AG08395 (cell line): ENCODE measurements at regions not wholly inside any gene's neighbourhood (a gene's known extent, or its start where the extent isn't known, plus 50 kb on each side); places are given as distances from the start of the nearest gene placed in this dataset.
"Not testable (repeated sequence)": the region's sequence is repeated elsewhere in the genome, so short reads cannot be mapped to it uniquely, and the experiment has no call there.

Source experiments
- DNase-seq: peaks from one replicate; pipeline ENCODE4 v3.0.0; 2012; ENCODE audit warnings: mixed read lengths, low spot score

DNA sequence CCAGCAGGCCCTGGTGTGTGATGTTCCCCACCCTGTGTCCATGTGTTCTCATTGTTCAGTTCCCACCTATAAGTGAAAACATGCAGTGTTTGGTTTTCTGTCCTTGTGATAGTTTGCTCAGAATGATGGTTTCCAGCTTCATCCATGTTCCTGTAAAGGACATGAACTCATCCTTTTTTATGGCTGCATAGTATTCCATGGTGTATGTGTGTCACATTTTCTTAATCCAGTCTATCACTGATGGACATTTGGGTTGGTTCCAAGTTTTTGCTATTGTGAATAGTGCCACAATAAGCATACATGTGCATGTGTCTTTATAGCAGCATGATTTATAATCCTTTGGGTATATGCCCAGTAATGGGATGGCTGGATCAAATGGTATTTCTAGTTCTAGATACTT is 130.4 kb upstream of the FHL2 start:
- not testable (repeated sequence) for DNase-seq

GRCh38 chr2:105526000-105526925 is 127.4 kb upstream of the FHL2 start:
- no peak for DNase-seq

GRCh38 chr2:105525201-105525600 is 126.3 kb upstream of the FHL2 start:
- DNase-seq, result no peak

GRCh38 chr2:105522645-105523044 is 123.8 kb upstream of the FHL2 start:
- no peak for DNase-seq

- no peak for DNase-seq
These were observed 122.8 kb upstream of the FHL2 start for GRCh38 chr2:105521616-105522015.

DNA sequence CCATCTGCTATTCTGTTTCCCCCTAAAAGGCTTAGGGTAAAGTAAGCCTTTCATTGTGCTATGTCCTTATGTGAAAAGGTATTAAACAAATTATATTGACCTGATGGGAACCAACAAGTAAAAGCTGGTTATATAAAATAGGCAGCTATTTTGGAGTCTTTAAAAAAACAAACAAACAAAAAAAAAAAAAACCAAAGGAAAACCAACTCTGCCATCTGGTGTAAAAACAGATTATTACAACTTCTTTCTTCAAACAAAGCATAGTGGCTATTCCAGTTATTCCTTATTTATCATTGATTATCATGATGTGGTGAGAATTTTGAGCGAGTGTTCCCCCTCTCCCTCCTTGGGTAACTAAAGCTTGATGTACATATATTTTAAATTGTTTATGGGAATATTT is 122.3 kb upstream of the FHL2 start:
- peak; percentile 53 for DNase-seq

DNA sequence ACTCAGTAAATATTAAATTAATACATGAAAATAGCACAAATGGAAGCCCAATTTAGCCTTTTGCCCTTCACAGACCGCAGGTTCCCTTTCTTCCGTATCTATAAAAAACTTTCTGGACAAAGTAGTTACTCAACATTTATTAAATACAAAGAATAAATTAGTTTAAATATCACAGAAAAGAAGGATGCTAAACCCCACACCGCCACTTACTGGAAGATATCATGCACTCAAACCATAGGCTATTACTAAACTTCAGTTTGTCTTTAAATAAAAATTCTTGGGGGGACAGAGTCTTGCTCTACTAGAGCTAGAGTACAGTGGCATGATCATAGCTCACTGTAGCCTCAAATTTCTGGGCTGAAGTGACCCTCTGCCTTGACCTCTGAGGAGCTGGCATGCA is 120.7 kb upstream of the FHL2 start:
- no peak for DNase-seq

DNA sequence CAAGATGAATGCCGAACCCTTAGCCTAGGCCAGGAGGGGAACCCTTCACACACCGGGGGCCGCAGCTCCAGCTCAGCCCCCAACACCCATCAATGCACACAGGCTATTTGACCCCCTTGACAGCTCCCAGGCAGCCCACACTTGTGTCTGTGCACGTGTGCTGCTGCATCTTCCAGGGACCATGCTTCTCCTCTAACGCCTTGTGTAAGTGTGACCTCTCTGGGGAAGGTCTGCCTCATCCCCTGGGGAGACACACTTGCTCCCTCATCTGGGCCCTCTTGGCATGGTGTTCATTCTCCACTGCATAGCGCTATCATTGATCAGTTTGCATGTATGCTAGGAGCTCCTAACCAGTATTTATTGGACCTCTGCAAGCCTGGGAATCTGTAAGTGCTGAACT is 120.0 kb upstream of the FHL2 start:
- DNase-seq, result no peak

- peak; percentile 74 for DNase-seq
These were observed 119.2 kb upstream of the FHL2 start for GRCh38 chr2:105517814-105518705.

DNA sequence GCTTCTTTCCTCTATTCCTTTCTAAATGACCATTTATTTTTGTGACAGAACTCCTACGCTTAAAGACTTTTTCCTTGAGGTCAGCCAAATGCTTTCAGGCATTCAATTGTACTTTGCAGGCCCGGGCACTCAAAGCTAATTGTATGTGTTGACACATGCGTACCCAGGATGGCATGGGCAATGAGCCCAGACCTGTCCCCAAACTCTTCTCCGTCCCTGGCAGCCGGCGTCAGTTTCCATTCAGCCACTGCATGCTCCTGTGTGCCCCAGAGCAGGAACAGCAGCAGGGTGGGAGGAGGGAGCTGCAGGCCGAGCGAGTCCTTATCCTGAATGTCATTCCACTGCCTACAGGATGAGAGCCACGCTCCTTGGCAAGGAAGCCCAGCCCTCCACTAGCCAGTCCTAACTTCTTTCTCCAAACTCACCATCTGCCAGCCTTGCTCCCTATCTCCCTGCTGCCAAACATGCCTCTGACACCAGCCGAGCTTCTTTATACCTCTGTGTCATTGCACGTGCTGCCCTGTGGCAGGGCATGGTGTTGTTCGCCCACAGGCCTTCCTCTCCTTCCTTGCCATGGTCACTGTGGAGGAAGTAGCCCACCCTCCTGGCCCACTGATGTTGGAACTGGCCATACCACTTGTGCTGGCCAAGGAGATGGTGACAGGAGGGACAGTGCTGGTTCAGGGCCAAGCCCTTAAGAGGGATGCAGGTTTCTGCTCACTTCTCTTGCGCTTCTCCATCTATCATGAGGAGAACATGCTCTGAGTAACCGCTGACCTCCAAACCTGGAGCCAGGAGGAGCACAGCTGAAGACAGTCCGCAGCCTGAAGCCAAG is 116.9 kb upstream of the FHL2 start:
- DNase-seq, result no peak

DNA sequence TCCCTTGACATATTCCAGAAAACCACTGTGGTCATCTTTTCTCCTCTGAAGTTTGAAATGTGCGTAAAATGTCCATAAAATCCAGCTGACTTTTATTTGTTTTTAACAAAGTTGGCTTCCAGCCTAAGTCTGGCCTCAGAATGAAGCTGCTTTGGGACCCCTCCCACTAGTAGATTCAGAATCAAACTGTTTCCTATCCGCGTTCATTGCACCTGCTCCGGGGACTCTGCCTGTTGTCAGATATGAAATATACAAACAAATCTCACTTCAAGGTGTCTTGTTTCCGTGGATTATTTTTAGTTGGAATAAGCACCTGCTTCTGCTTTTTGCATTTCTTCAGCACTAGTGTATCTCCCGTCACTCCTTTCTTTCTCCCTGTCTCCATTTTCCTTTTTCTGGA is 115.7 kb upstream of the FHL2 start:
- no peak for DNase-seq

DNA sequence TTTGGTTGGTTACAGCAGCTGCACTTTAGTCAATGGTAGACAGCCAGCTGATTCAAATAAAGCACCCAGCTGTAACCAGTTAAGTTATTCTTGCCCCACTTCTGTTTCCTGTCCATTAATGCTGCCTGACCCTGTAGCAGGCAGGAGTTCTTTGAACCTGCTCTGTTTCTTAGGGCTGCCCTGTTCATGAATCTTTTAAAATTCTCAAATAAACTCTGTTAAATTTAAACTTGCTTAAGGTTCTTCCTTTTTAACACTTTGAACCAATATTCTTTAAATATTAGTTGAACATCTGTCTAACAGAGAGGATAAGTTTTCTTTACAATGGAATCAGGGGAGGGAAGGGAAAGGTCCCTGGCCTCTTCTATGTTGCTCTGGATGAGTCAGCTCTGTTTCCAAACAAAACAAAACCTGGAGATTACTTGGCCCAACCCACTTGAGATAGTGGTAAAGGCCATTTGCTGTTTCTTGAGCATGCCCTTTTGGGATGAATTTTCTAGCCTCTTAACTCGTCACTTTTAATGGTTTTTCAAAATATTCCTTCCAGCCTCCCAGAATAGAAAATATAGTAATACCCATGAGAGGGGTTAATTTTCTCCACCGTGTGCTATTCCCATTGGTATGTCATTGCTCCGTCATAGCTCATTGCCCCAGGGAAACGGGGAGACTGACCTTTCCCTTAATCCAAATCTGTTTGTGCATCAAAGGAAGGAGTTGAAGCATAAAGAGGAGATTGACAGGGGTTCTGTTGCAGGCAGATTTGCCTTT is 112.1 kb upstream of the FHL2 start:
- DNase-seq, result peak; percentile 38

DNA sequence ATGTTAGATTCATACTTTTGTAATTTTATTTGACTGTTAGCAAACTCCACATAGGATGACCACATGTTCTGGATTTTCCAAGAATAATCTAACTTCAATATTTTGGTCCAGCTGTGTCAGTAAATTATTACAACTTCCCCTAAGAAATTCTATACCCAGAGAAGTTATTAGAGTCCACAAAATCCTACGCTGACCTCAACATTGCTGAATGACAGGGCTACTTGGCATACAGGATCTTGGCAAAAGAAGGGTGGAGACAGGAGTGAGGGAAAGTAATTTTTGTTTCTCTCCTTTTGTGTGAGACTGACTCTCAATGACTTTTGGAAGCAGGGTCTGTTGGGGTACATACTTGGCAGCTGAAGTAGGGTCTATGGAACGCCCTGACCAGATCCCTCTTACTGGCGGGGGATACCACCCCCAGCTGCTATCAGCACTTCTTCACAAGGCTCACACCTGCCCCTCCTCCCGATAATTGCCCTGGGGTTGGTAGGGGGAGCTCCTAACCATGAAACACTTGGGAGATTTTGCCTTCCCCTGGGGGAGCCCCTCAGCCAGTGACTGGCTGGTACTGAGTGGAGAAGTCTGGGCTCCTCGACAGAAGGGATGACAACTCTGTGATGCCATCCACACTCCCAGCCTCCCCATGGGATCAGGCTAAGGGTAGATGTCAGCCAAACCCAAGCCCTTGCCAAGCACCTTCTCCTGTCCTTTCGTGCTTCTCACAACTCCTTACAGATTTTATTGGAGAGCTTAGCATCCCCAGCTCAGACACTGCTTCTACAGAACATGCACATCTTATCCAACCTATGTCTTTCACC is 110.6 kb upstream of the FHL2 start:
- DNase-seq, result no peak

DNA sequence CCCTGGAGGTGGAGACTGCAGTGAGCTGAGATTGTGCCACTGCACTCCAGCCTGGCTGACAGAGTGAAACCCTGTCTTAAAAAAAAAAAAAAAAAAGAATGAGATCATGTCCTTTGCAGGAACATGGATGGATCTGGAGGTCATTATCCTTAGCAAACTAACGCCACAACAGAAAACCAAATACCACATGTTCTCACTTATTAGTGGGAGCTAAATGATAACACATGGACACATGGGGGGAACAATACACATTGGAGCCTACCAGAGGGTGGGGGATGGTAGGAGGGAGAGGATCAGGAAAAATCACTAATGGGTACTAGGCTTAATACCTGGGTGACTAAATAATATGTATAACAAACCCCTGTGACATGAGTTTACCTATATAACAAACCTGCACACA is 108.0 kb upstream of the FHL2 start:
- not testable (repeated sequence) for DNase-seq

- DNase-seq, result no peak
These were observed 105.6 kb upstream of the FHL2 start for GRCh38 chr2:105504459-105504858.

DNA sequence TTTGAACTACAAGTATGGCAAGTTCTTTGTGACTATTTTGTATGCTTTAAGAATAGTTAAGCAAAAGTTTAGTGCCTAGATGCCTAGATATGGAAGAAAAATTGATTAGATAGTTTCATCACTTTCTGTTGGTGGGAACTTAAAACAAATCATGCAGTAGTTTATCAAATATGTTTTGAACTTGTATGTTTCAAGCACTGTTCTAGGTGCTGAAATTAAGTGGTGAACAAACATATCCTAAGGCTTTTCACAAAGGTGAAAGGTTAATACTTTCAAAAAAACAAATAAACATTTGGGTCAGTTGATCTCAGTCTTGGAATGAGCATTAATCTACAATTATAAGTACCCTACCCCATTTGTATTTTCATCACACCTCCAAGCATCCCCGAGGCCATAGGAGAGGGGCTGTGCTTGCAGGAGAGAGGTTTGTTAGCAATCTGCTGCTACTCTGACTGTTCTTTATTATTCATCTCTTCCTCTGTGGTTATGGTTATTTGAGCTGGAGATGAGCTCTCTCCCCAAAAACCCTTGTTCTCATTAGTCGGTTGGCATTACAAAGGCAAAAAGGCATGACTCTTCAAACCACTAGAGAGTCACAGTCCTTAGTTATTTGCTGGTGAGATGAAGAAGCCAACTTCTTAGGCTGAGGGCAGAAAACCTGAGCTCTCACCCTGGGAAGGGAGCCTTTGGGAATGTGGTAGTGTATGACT is 103.9 kb upstream of the FHL2 start:
- peak; percentile 38 for DNase-seq

DNA sequence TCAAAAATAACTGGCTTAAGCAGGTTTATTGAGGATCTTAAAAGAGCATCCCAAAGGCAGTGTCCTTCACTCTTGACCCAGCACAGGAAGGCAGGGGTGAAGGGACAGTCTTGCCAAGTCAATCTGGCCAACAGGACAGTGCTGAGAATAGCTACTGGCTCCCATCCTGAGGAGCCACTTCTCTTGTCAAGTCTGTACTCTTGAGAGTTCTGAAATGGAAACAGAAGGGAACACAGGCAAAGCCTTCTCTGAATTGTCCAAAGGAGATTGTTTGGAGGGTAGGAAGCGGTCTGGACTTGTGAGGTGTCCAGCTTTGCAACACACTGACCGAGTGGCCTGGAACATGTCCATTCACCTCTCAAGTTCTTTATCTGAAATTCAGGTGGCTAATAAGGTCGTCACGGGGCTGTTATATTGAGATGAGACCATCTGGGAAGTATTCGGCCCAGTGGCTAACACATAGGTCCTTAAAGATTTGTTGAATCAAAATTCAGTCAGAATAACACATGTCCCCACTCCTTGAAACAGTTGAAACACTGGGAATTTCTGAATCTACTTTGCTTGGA is 99.5 kb upstream of the FHL2 start:
- DNase-seq, result no peak

DNA sequence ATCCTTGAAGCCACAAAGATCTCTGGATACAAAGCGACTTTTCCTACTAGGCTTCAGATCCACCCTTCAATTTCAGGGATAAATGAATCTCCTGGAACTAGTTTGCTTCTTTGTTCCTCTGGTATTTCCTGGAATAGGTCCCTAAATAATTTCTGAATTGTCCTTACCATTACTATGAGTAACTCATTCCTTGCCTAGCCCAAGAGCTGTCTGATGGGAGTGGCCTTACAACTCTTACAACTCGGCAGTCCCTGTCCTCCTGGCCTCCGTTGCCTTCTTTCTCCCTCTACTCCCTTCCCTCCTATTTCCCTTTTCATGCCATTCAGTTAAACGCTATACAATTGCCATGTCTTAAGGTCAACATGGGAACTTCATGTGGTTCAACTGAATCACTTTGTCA is 98.2 kb upstream of the FHL2 start:
- no peak for DNase-seq

GRCh38 chr2:105496271-105496670 is 97.4 kb upstream of the FHL2 start:
- no peak for DNase-seq
